ENCODE measurements at regions not wholly inside any gene's neighbourhood (a gene's known extent, or its start where the extent isn't known, plus 50 kb on each side); places are given as distances from the start of the nearest gene placed in this dataset.

DNA sequence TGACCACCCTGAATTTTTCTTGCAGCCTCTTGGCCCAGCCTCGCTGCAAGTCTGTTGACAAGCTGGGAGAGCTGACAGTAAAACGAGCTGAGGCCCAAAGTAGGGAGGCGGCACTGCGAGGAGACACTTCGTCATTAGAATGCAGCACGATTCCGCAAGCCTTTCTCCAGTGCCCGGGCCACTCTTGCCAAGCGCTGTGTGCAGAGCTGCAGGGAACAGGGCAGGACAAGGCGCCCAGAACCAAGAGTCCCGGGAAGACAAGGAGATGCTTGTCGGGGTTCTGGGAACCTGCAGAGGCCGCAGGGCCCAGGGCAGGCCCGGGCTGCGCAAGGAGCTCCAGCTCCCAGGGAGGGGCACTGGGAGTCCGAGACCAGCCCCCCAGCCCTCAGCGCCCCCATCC, 187.1 kb downstream of the BCOR start:
- TF ChIP-seq POLR2A (IDR thresholded peaks at IDR 0.05) = no peak
- no peak for TF ChIP-seq EP300 (IDR thresholded peaks at IDR 0.05)
- no peak for TF ChIP-seq POLR2AphosphoS5 (IDR thresholded peaks at IDR 0.05)
- TF ChIP-seq, protein P1, sequence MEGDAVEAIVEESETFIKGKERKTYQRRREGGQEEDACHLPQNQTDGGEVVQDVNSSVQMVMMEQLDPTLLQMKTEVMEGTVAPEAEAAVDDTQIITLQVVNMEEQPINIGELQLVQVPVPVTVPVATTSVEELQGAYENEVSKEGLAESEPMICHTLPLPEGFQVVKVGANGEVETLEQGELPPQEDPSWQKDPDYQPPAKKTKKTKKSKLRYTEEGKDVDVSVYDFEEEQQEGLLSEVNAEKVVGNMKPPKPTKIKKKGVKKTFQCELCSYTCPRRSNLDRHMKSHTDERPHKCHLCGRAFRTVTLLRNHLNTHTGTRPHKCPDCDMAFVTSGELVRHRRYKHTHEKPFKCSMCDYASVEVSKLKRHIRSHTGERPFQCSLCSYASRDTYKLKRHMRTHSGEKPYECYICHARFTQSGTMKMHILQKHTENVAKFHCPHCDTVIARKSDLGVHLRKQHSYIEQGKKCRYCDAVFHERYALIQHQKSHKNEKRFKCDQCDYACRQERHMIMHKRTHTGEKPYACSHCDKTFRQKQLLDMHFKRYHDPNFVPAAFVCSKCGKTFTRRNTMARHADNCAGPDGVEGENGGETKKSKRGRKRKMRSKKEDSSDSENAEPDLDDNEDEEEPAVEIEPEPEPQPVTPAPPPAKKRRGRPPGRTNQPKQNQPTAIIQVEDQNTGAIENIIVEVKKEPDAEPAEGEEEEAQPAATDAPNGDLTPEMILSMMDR (IDR thresholded peaks at IDR 0.05) = no peak
- 93 to 94% methylated on average over 17 of the region's 17 CpGs for WGBS, 2 donors

GRCh38 chrX:39911278-39911897, 186.4 kb downstream of the BCOR start:
- WGBS, 2 donors = 88 to 89% methylated on average over 14 of the region's 14 CpGs
- TF ChIP-seq POLR2A (IDR thresholded peaks at IDR 0.05) (no peak), POLR2AphosphoS5 (IDR thresholded peaks at IDR 0.05) (no peak), EP300 (IDR thresholded peaks at IDR 0.05) (no peak)
- TF ChIP-seq, protein P1 (IDR thresholded peaks at IDR 0.05) = no peak
- H3K27me3 ChIP-seq = peaks cover 0 to 2% (median 0%) of the 10 kb centered on the region in 3 donors
- H3K4me3 ChIP-seq = no peak overlapping the region
- no peaks in the 10 kb centered on the region for H3K9me3 ChIP-seq
- DNase-seq = no peak
- peaks cover 0 to 21% (median 8%) of the 10 kb centered on the region in 4 donors for H3K4me1 ChIP-seq
- intact Hi-C loops (cut with DNase I) = no loop called here
- H3K27ac ChIP-seq = no peak overlapping the region
- no peaks in the 10 kb centered on the region for H3K36me3 ChIP-seq

More for the DNA sequence above, 187.1 kb downstream of the BCOR start:
- Histone ChIP-seq H3K27me3 (peaks cover 0 to 2% (median 0%) of the 10 kb centered on the region in 3 donors), H3K27ac (no peak overlapping the region), H3K9me3 (no peaks in the 10 kb centered on the region), H3K4me3 (no peak overlapping the region), H3K4me1 (peaks cover 0 to 27% (median 11%) of the 10 kb centered on the region in 4 donors), H3K36me3 (no peaks in the 10 kb centered on the region)
- DNase-seq = no peak
- intact Hi-C loops (cut with DNase I) = no loop called here

DNA sequence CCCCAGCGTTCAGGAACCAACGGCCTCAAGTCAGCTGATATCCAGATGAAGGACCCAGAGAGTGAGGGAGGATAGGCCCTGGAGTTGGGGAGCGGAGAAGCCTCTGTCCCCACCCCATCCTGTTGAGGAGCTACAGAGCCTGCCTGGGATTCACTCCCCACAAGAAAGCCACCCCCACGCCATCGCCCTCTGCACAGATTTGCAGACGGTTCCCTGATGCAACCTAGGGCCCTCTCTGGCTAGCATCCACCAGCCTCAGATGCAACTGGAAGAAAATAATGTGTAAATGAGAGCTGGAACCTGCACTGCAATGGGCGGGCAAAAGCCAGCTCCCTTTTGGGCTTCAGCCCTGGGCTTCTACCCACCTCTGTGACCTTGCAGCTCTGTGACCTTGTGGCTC, 185.6 kb downstream of the BCOR start:
- no peak overlapping the region for H3K27ac ChIP-seq
- H3K4me3 ChIP-seq = no peak overlapping the region
- DNase-seq = no peak
- H3K36me3 ChIP-seq = no peaks in the 10 kb centered on the region
- TF ChIP-seq, protein P1 (IDR thresholded peaks at IDR 0.05) = no peak
- TF ChIP-seq POLR2AphosphoS5 (IDR thresholded peaks at IDR 0.05) (no peak), EP300 (IDR thresholded peaks at IDR 0.05) (no peak), POLR2A (IDR thresholded peaks at IDR 0.05) (no peak)
- 94 to 97% methylated on average over 7 of the region's 7 CpGs for WGBS, 2 donors
- peaks cover 0 to 2% (median 0%) of the 10 kb centered on the region in 3 donors for H3K27me3 ChIP-seq
- no peaks in the 10 kb centered on the region for H3K9me3 ChIP-seq
- peaks cover 0 to 15% (median 8%) of the 10 kb centered on the region in 4 donors for H3K4me1 ChIP-seq
- intact Hi-C loops (cut with DNase I) = no loop called here

- H3K4me3 ChIP-seq = no peak overlapping the region
- no peak for DNase-seq
- no peaks in the 10 kb centered on the region for H3K36me3 ChIP-seq
- H3K4me1 ChIP-seq = no peaks in the 10 kb centered on the region
- 91 to 96% methylated on average over 3 of the region's 3 CpGs for WGBS, 2 donors
- intact Hi-C loops (cut with DNase I) = no loop called here
- H3K27ac ChIP-seq = no peak overlapping the region
- no peak for TF ChIP-seq EP300 (IDR thresholded peaks at IDR 0.05)
- no peak for TF ChIP-seq POLR2A (IDR thresholded peaks at IDR 0.05)
- no peak for TF ChIP-seq POLR2AphosphoS5 (IDR thresholded peaks at IDR 0.05)
- TF ChIP-seq, protein P1 (IDR thresholded peaks at IDR 0.05) = no peak
- no peaks in the 10 kb centered on the region for H3K27me3 ChIP-seq
- no peaks in the 10 kb centered on the region for H3K9me3 ChIP-seq
These were observed 182.7 kb downstream of the BCOR start for GRCh38 chrX:39915081-39915480.

GRCh38 chrX:39915596-39915995, 182.2 kb downstream of the BCOR start:
- intact Hi-C loops (cut with DNase I) = no loop called here
- TF ChIP-seq POLR2A (IDR thresholded peaks at IDR 0.05) = no peak
- no peak for TF ChIP-seq POLR2AphosphoS5 (IDR thresholded peaks at IDR 0.05)
- TF ChIP-seq, protein P1 (IDR thresholded peaks at IDR 0.05) = no peak
- H3K9me3 ChIP-seq = no peaks in the 10 kb centered on the region
- no peaks in the 10 kb centered on the region for H3K36me3 ChIP-seq
- no peaks in the 10 kb centered on the region for H3K4me1 ChIP-seq
- no peak overlapping the region for H3K4me3 ChIP-seq
- no peak for DNase-seq
- H3K27ac ChIP-seq = no peak overlapping the region
- 92 to 95% methylated on average over 12 of the region's 12 CpGs for WGBS, 2 donors
- H3K27me3 ChIP-seq = no peaks in the 10 kb centered on the region
